Activated CD4-positive, alpha-beta T cell treated with anti-CD3 and anti-CD28 coated beads, Interleukin-10, Interleukin-2, amounts not matched to agents 100 ng/mL and 50 ng/mL, durations not matched to agents 16 hours and 8 hours (primary cell): ENCODE measurements at regions not wholly inside any gene's neighbourhood (a gene's known extent, or its start where the extent isn't known, plus 50 kb on each side); places are given as distances from the start of the nearest gene placed in this dataset.

Experiments
- DNase-seq: peaks from one replicate; pipeline ENCODE4 v3.0.0-alpha.2; 2020

GRCh38 chr22:22144858-22145257 lies 99.7 kb upstream of the VPREB1 start:
- DNase-seq = no peak

GRCh38 chr22:22143448-22143847 lies 101.1 kb upstream of the VPREB1 start:
- DNase-seq = no peak

- DNase-seq = no peak
Observed at GRCh38 chr22:22142661-22143060, 101.9 kb upstream of the VPREB1 start.

- DNase-seq = no peak
Observed at GRCh38 chr22:22141771-22142591, 102.6 kb upstream of the VPREB1 start.

GRCh38 chr22:22141031-22141430 lies 103.6 kb upstream of the VPREB1 start:
- no peak for DNase-seq

GRCh38 chr22:22139364-22139763 lies 105.2 kb upstream of the VPREB1 start:
- DNase-seq = no peak

GRCh38 chr22:22138915-22139314 lies 105.7 kb upstream of the VPREB1 start:
- DNase-seq = no peak

- no peak for DNase-seq
Observed at GRCh38 chr22:22137891-22138290, 106.7 kb upstream of the VPREB1 start.

GRCh38 chr22:22133910-22134309 lies 110.7 kb upstream of the VPREB1 start:
- no peak for DNase-seq

GRCh38 chr22:22130953-22131608 lies 113.5 kb upstream of the VPREB1 start:
- peak; percentile 67 for DNase-seq

GRCh38 chr22:22129387-22129786 lies 115.2 kb upstream of the VPREB1 start:
- no peak for DNase-seq

- DNase-seq = no peak
Observed at GRCh38 chr22:22128440-22128839, 116.1 kb upstream of the VPREB1 start.

GRCh38 chr22:22127100-22127499 lies 117.5 kb upstream of the VPREB1 start:
- DNase-seq = no peak

- no peak for DNase-seq
Observed at GRCh38 chr22:22125579-22126468, 118.8 kb upstream of the VPREB1 start.

GRCh38 chr22:22125028-22125578 lies 119.5 kb upstream of the VPREB1 start:
- no peak for DNase-seq

GRCh38 chr22:22124374-22124773 lies 120.2 kb upstream of the VPREB1 start:
- DNase-seq = no peak

GRCh38 chr22:22123960-22124278 lies 120.7 kb upstream of the VPREB1 start:
- DNase-seq = no peak

GRCh38 chr22:22123118-22123959 lies 121.2 kb upstream of the VPREB1 start:
- no peak for DNase-seq

- DNase-seq = no peak
Observed at GRCh38 chr22:22122348-22123117, 122.1 kb upstream of the VPREB1 start.

- no peak for DNase-seq
Observed at GRCh38 chr22:22121445-22121844, 123.1 kb upstream of the VPREB1 start.

- DNase-seq = no peak
Observed at GRCh38 chr22:22120160-22120559, 124.4 kb upstream of the VPREB1 start.

- no peak for DNase-seq
Observed at GRCh38 chr22:22118987-22119386, 125.6 kb upstream of the VPREB1 start.
